ENCODE measurements at regions not wholly inside any gene's neighbourhood (a gene's known extent, or its start where the extent isn't known, plus 50 kb on each side); places are given as distances from the start of the nearest gene placed in this dataset.

- Histone ChIP-seq H3K36me3 (replicated peaks in 1 of 2; ENCODE audit: control insufficient read depth in 1 of 2, insufficient read depth in 2 of 2, low read length in 2 of 2) (no peaks in the 10 kb centered on the region), H3K27ac (ENCODE audit: extremely low read length, insufficient read depth, low read length) (no peak overlapping the region), H3K4me3 (replicated peaks in 1 of 3; ENCODE audit: insufficient read depth in 1 of 3, low read depth in 2 of 3, low read length in 3 of 3) (no peak overlapping the region), H3K9me3 (ENCODE audit: low read length) (no peaks in the 10 kb centered on the region), H2AFZ (ENCODE audit: low read length) (no peak overlapping the region), H3K4me2 (ENCODE audit: low read depth, low read length) (no peak overlapping the region), H3K27me3 (ENCODE audit: control insufficient read depth in 1 of 2, insufficient read depth in 2 of 2, low read length in 2 of 2) (peaks cover 0 to 6% of the 10 kb centered on the region in 2 experiments; a peak in 1 of 5 replicates), H3K9ac (ENCODE audit: insufficient read depth, low read depth, low read length) (no peak overlapping the region), H4K20me1 (ENCODE audit: insufficient read depth, low read length) (no peaks in the 10 kb centered on the region), H3K4me1 (ENCODE audit: insufficient read depth, low read length) (no peaks in the 10 kb centered on the region), H3K79me2 (ENCODE audit: insufficient read depth, low read length) (no peaks in the 10 kb centered on the region)
- WGBS (ENCODE audit: low lambda C conversion rate), result 81% methylated on average over 18 of the region's 18 CpGs
- in situ Hi-C loops (cut with HindIII; ENCODE audit: extremely low pct_ligation_motif_present, low pct_unique_long_range_greater_than_20kb), result no loop called here
- intact Hi-C loops (cut with micrococcal nuclease; ENCODE audit: unreplicated experiment), result no loop called here
- ChIA-PET POLR2A (no interaction called here), CTCF (ENCODE audit: low intra/inter-chr PET ratio, low total read pairs) (no interaction called here)
- DNase-seq (ENCODE audit: low spot score), result no peak
- TF ChIP-seq HOXA3 (CRISPR knock-in tag; IDR thresholded peaks at IDR 0.05) (no peak), NCOA1 (CRISPR knock-in tag; IDR thresholded peaks at IDR 0.05) (no peak), ZNF317 (CRISPR knock-in tag; IDR thresholded peaks at IDR 0.05) (no peak), ZKSCAN1 (IDR thresholded peaks at IDR 0.05; ENCODE audit: low read length) (no peak), TBP (CRISPR knock-in tag; IDR thresholded peaks at IDR 0.05) (no peak), ZNF652 (CRISPR knock-in tag; IDR thresholded peaks at IDR 0.05; ENCODE audit: borderline replicate concordance, low read depth) (no peak), CENPX (CRISPR knock-in tag; IDR thresholded peaks at IDR 0.05) (no peak), DDIT3 (CRISPR knock-in tag; IDR thresholded peaks at IDR 0.05) (no peak), JUND (CRISPR knock-in tag; IDR thresholded peaks at IDR 0.05) (no peak), GRHL1 (CRISPR knock-in tag; conservative IDR thresholded peaks at IDR 0.05) (no peak), LCORL (IDR thresholded peaks at IDR 0.05) (no peak), LCORL (CRISPR knock-in tag; IDR thresholded peaks at IDR 0.05) (no peak), DR1 (CRISPR knock-in tag; IDR thresholded peaks at IDR 0.05) (no peak), YY1 (IDR thresholded peaks at IDR 0.05; ENCODE audit: insufficient read depth, insufficient replicate concordance, low read depth, low read length) (no peak), FLYWCH1 (CRISPR knock-in tag; IDR thresholded peaks at IDR 0.05) (no peak), PLRG1 (conservative IDR thresholded peaks at IDR 0.05) (no peak)
- no peak for FAIRE-seq
- BruUV-seq (replicated peaks), result no TSS peak
- no peak for ATAC-seq
Measured at GRCh38 chr10:29959586-29959985, 99.8 kb downstream of the JCAD start.
